Adrenal gland (tissue), 9 donors: ENCODE measurements at regions not wholly inside any gene's neighbourhood (a gene's known extent, or its start where the extent isn't known, plus 50 kb on each side); places are given as distances from the start of the nearest gene placed in this dataset.

Experiments
- DNase-seq, 7 donors: peaks; one replicate each; pipeline ENCODE4 v3.0.0-alpha.2; 2019 to 2020
- H3K27ac ChIP-seq, 5 donors: fragments of 200-600 bp; sonication (generic) in 4 of 5; 1 replicate in 3 of 5; 2 replicates in 2 of 5; pipeline versions ENCODE4 v1.5.1 to v1.8.0; 2016 to 2020; ENCODE audit warnings: mild to moderate bottlenecking in 1 of 5
- H3K27me3 ChIP-seq: fragments of 200-600 bp; 2 replicates; pipeline ENCODE4 v1.8.0; 2021
- H3K36me3 ChIP-seq, 2 donors: fragments of 200-600 bp; replicated peaks in 1 of 2; 1 replicate in 1 of 2; 2 replicates in 1 of 2; pipeline versions ENCODE4 v1.5.1 to v1.8.0; 2018 to 2022
- H3K4me1 ChIP-seq, 2 donors: fragments of 200-600 bp; replicated peaks in 1 of 2; 1 replicate in 1 of 2; 2 replicates in 1 of 2; pipeline versions ENCODE4 v1.5.1 to v1.8.0; 2018 to 2021
- H3K4me3 ChIP-seq, 4 donors: fragments of 200-600 bp; sonication (generic) in 3 of 4; one replicate each; pipeline ENCODE4 v1.5.1; 2016 to 2018
- H3K9me3 ChIP-seq, 3 donors: fragments of 200-600 bp; sonication (generic) in 1 of 3; replicated peaks in 1 of 3; 1 replicate in 2 of 3; 2 replicates in 1 of 3; pipeline versions ENCODE4 v1.5.1 to v1.8.0; 2016 to 2021
- CTCF ChIP-seq, 6 experiments: fragments of 450-650 bp in 4 of 6; fragments of 200-600 bp in 2 of 6; sonication (generic) in 1 of 6; IDR thresholded peaks; 1 replicate in 5 of 6; 2 replicates in 1 of 6; pipeline versions ENCODE4 v1.5.1 to v1.8.0; 2016 to 2021; ENCODE audit warnings: antibody characterized with exemption in 6 of 6, mild to moderate bottlenecking in 2 of 6, moderate library complexity in 1 of 6
- POLR2A ChIP-seq, 2 donors: fragments of 450-650 bp; IDR thresholded peaks; one replicate each; pipeline ENCODE4 v1.6.1; 2017; ENCODE audit warnings: antibody characterized with exemption in 2 of 2, mild to moderate bottlenecking in 2 of 2, moderate library complexity in 1 of 2
- WGBS, 4 donors: extraction: QIAGEN DNeasy Blood & Tissue Kit in 2 of 4; methylation state at CpG; one replicate each; pipeline versions ENCODE4 v1.1.5 to v1.1.7; 2013 to 2017; 5-methylcytosine and 5-hydroxymethylcytosine counted together
- intact Hi-C, 2 donors: fragments of 100-400 bp; cut with DNase I; formaldehyde crosslinking; loops; one replicate each; pipeline versions ENCODE4 v1.14.1 to v1.15.0; 2022 to 2023
- donor health status: healthy with polysubstance abuse.
- donor health status: Bipolar disorder and iron deficiency.
- donor health status: DM: yes; HTN: yes; CAD: no.
- donor health status: DM: no; HTN: no; CAD: no.
- donor health status: DM: no; HTN: no; CAD: no.

GRCh38 chr16:65749506-65749905, 617.0 kb upstream of the CDH5 start:
- Histone ChIP-seq H3K36me3 (no peaks in the 10 kb centered on the region), H3K4me3 (no peak overlapping the region), H3K27ac (no peak overlapping the region), H3K4me1 (no peaks in the 10 kb centered on the region), H3K27me3 (no peaks in the 10 kb centered on the region), H3K9me3 (no peaks in the 10 kb centered on the region)
- intact Hi-C loops = no loop called here
- 71 to 84% (median 78%) methylated on average over 5 to 6 of the region's 6 CpGs for WGBS, 4 donors
- TF ChIP-seq CTCF (IDR thresholded peaks at IDR 0.05) = no peak
- TF ChIP-seq POLR2A (IDR thresholded peaks at IDR 0.05) = no peak
- DNase-seq = no peak

- Histone ChIP-seq H3K27ac (no peak overlapping the region), H3K4me3 (no peak overlapping the region), H3K4me1 (no peaks in the 10 kb centered on the region), H3K36me3 (no peaks in the 10 kb centered on the region), H3K27me3 (no peaks in the 10 kb centered on the region), H3K9me3 (no peaks in the 10 kb centered on the region)
- no peak for DNase-seq
- intact Hi-C loops = no loop called here
- 89 to 95% (median 92%) methylated on average over 4 of the region's 4 CpGs for WGBS, 4 donors
- TF ChIP-seq CTCF (IDR thresholded peaks at IDR 0.05) = no peak
- TF ChIP-seq POLR2A (IDR thresholded peaks at IDR 0.05) = no peak
Measured at GRCh38 chr16:65746941-65747340, 619.5 kb upstream of the CDH5 start.

DNA sequence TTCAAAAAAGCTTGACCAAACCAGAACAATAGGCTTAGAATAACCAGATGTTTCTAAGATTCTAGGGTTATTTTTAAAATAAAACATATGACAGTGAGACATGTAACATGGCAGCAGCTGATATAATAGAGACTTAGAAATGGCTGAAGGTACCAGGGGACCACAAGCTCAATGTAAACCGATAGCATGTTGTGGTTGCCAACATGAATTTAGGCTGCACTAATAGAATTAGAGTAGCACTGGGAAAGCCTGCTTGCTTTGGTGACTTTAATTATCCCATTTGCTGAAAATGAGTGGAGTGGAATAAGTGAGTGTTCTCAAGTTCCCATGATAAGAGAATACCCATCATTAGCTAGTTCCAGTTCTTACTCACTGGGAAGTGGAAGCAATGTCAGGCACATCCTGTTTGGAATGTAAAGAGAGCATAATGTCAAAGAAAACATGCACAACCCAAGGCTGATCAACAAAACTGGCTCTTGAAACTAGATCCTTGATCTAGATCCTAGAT, 621.2 kb upstream of the CDH5 start:
- TF ChIP-seq POLR2A (IDR thresholded peaks at IDR 0.05) (no peak), CTCF (IDR thresholded peaks at IDR 0.05) (no peak)
- intact Hi-C loops = no loop called here
- 83 to 100% (median 92%) methylated on average over 1 of the region's 1 CpG for WGBS, 4 donors
- no peaks in the 10 kb centered on the region for H3K36me3 ChIP-seq
- DNase-seq = no peak
- no peaks in the 10 kb centered on the region for H3K4me1 ChIP-seq
- H3K27me3 ChIP-seq = no peaks in the 10 kb centered on the region
- no peaks in the 10 kb centered on the region for H3K9me3 ChIP-seq
- no peak overlapping the region for H3K27ac ChIP-seq
- H3K4me3 ChIP-seq = no peak overlapping the region

- Histone ChIP-seq H3K36me3 (no peaks in the 10 kb centered on the region), H3K4me1 (no peaks in the 10 kb centered on the region), H3K27me3 (no peaks in the 10 kb centered on the region), H3K4me3 (no peak overlapping the region), H3K9me3 (no peaks in the 10 kb centered on the region), H3K27ac (no peak overlapping the region)
- no peak for TF ChIP-seq CTCF (IDR thresholded peaks at IDR 0.05)
- no peak for DNase-seq
- 57 to 78% (median 70%) methylated on average over 2 of the region's 2 CpGs for WGBS, 4 donors
- intact Hi-C loops = no loop called here
Measured at GRCh38 chr16:65744401-65744800, 622.1 kb upstream of the CDH5 start.
